Ascending aorta (tissue), 2 donors: ENCODE measurements at regions not wholly inside any gene's neighbourhood (a gene's known extent, or its start where the extent isn't known, plus 50 kb on each side); places are given as distances from the start of the nearest gene placed in this dataset.

Experiments
- DNase-seq, 2 donors: peaks; one replicate each; pipeline ENCODE4 v3.0.0-alpha.2; 2019; ENCODE audit warnings: low spot score in 2 of 2
- H3K27ac ChIP-seq, 2 donors: fragments of 200-600 bp; sonication (generic); one replicate each; pipeline ENCODE4 v1.5.1; 2016 to 2017; ENCODE audit warnings: mild to moderate bottlenecking in 1 of 2
- H3K27me3 ChIP-seq: fragments of 200-600 bp; sonication (generic); one replicate; pipeline ENCODE4 v1.5.1; 2017
- H3K36me3 ChIP-seq, 2 donors: fragments of 200-600 bp; sonication (generic); one replicate each; pipeline ENCODE4 v1.5.1; 2016
- H3K4me1 ChIP-seq, 2 donors: fragments of 200-600 bp; sonication (generic); one replicate each; pipeline ENCODE4 v1.5.1; 2016 to 2017; ENCODE audit warnings: mild to moderate bottlenecking in 1 of 2
- H3K4me3 ChIP-seq, 2 donors: fragments of 200-600 bp; sonication (generic); one replicate each; pipeline ENCODE4 v1.5.1; 2016 to 2017; ENCODE audit warnings: mild to moderate bottlenecking in 1 of 2
- H3K9me3 ChIP-seq, 2 donors: fragments of 200-600 bp; sonication (generic); one replicate each; pipeline ENCODE4 v1.5.1; 2016
- intact Hi-C: fragments of 100-400 bp; cut with DNase I; formaldehyde crosslinking; loops from one replicate; pipeline ENCODE4 v1.15.1; 2023
- TF ChIP-seq, protein P1 (sequence below), 3 experiments: fragments of 200-600 bp in 2 of 3; fragments of 450-650 bp in 1 of 3; sonication (generic) in 2 of 3; IDR thresholded peaks; one replicate each; pipeline ENCODE4 v1.5.1; 2016 to 2019; ENCODE audit warnings: antibody characterized with exemption in 3 of 3, mild to moderate bottlenecking in 1 of 3, moderate library complexity in 1 of 3

DNA sequence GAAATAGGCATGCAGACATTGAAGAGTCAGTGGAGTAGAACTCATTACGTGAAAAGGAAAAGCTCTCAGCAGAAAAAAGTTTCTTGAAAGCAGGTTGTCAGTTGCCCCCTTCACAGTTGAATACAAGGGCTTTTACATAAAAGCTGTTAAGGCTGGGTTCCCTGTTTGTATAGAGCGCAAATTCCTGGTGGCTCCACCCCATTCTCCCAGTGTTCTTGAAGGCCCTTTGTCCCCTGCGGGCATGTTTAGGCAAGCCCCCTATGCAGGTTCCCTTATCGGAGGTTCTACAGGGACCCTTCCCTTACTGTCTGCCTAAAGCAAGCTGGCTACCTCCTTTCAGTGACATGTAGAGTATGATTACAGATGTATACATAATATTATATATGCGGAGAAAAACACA is 497.2 kb upstream of the SYT4 start:
- Histone ChIP-seq H3K27ac (no peak overlapping the region), H3K36me3 (no peaks in the 10 kb centered on the region), H3K4me1 (no peaks in the 10 kb centered on the region), H3K9me3 (no peaks in the 10 kb centered on the region), H3K4me3 (no peak overlapping the region), H3K27me3 (no peaks in the 10 kb centered on the region)
- intact Hi-C loops, result no loop called here
- TF ChIP-seq, protein P1, sequence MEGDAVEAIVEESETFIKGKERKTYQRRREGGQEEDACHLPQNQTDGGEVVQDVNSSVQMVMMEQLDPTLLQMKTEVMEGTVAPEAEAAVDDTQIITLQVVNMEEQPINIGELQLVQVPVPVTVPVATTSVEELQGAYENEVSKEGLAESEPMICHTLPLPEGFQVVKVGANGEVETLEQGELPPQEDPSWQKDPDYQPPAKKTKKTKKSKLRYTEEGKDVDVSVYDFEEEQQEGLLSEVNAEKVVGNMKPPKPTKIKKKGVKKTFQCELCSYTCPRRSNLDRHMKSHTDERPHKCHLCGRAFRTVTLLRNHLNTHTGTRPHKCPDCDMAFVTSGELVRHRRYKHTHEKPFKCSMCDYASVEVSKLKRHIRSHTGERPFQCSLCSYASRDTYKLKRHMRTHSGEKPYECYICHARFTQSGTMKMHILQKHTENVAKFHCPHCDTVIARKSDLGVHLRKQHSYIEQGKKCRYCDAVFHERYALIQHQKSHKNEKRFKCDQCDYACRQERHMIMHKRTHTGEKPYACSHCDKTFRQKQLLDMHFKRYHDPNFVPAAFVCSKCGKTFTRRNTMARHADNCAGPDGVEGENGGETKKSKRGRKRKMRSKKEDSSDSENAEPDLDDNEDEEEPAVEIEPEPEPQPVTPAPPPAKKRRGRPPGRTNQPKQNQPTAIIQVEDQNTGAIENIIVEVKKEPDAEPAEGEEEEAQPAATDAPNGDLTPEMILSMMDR (IDR thresholded peaks at IDR 0.05), result no peak
- no peak for DNase-seq

DNA sequence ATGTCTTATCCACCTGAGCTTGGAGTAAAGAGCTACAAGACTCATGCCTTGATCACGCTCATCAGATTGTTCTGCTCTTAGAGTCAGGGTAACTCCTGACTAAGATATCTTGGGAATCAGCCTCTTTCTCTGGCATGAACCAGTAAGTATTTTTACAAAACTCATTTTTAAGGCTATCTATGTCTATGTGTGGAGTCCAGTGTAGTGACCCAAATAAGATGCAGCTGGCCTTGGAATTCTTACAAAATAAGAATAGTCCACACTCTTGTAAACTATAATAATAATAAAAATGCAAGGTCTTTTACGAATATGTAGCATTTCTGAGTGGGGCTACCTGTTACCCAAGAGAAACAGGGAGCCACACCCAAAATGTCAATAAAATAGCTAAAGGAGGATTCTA is 498.3 kb upstream of the SYT4 start:
- DNase-seq, result no peak
- Histone ChIP-seq H3K36me3 (no peaks in the 10 kb centered on the region), H3K27ac (no peak overlapping the region), H3K4me3 (no peak overlapping the region), H3K9me3 (no peaks in the 10 kb centered on the region), H3K4me1 (no peaks in the 10 kb centered on the region), H3K27me3 (no peaks in the 10 kb centered on the region)
- TF ChIP-seq, protein P1 (IDR thresholded peaks at IDR 0.05), result no peak
- intact Hi-C loops, result no loop called here

- Histone ChIP-seq H3K9me3 (no peaks in the 10 kb centered on the region), H3K4me3 (no peak overlapping the region), H3K36me3 (no peaks in the 10 kb centered on the region), H3K4me1 (no peaks in the 10 kb centered on the region), H3K27ac (no peak overlapping the region), H3K27me3 (no peaks in the 10 kb centered on the region)
- no peak for DNase-seq
- intact Hi-C loops, result no loop called here
- TF ChIP-seq, protein P1 (IDR thresholded peaks at IDR 0.05), result no peak
Measured at GRCh38 chr18:43776997-43777396, 499.7 kb upstream of the SYT4 start.

GRCh38 chr18:43777636-43778304 is 500.5 kb upstream of the SYT4 start:
- Histone ChIP-seq H3K27ac (no peak overlapping the region), H3K36me3 (no peaks in the 10 kb centered on the region), H3K27me3 (no peaks in the 10 kb centered on the region), H3K9me3 (no peaks in the 10 kb centered on the region), H3K4me1 (no peaks in the 10 kb centered on the region), H3K4me3 (no peak overlapping the region)
- intact Hi-C loops, result no loop called here
- DNase-seq, result no peak
- TF ChIP-seq, protein P1 (IDR thresholded peaks at IDR 0.05), result no peak

DNA sequence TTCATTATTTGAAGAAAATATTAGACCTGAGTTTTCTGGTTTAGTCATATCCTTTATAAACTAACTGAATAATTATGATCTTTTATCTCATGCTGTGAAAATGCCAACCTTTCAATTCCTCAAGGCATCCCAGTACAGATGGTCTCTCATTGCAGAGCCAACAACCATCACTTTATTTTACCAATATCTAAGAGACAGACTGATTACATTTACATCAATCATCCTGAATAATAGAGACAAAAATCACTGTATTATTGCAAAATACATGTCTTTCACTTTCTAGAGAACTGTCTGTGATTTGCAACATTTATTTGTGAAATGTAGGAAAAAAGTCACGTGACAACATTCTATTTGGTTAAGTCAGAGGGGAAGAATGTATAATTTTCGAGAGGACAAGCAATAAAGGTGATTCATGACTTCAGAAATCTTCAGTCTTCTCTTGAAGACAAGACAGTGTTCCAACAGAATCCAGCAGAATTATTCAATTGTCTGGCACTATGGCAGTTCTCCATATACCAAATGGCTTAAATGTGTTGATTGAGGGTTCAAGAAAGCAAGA is 503.6 kb upstream of the SYT4 start:
- no peak for DNase-seq
- no peaks in the 10 kb centered on the region for H3K27me3 ChIP-seq
- no peaks in the 10 kb centered on the region for H3K4me1 ChIP-seq
- intact Hi-C loops, result no loop called here
- H3K27ac ChIP-seq, result no peak overlapping the region
- no peaks in the 10 kb centered on the region for H3K36me3 ChIP-seq
- TF ChIP-seq, protein P1 (IDR thresholded peaks at IDR 0.05), result no peak
- H3K9me3 ChIP-seq, result no peaks in the 10 kb centered on the region
- H3K4me3 ChIP-seq, result no peak overlapping the region
